OCI-LY1 (cell line): ENCODE measurements at regions not wholly inside any gene's neighbourhood (a gene's known extent, or its start where the extent isn't known, plus 50 kb on each side); places are given as distances from the start of the nearest gene placed in this dataset.

Experiments used
- H2AFZ ChIP-seq: fragments of 200-600 bp; sonication (generic), shearing (Covaris generic); 2 replicates; pipeline ENCODE4 v1.6.0; 2014; ENCODE audit warnings: antibody characterized with exemption, mild to moderate bottlenecking, low read length
- H3F3A ChIP-seq: fragments of 200-600 bp; sonication (generic), shearing (Covaris generic); 2 replicates; pipeline ENCODE4 v1.6.0; 2014; ENCODE audit warnings: mild to moderate bottlenecking, antibody characterized with exemption, low read length, moderate library complexity; ENCODE audit not compliant: insufficient read depth
- H3K27ac ChIP-seq: fragments of 200-600 bp; sonication (generic); 2 replicates; pipeline ENCODE4 v1.5.1; 2014; ENCODE audit warnings: low read length, mixed run types, mild to moderate bottlenecking, low read depth; ENCODE audit not compliant: poor library complexity, severe bottlenecking
- H3K27me3 ChIP-seq: fragments of 200-600 bp; sonication (generic); 2 replicates; pipeline ENCODE4 v1.6.0; 2014; ENCODE audit warnings: antibody characterized with exemption, mild to moderate bottlenecking, low read length, moderate library complexity; ENCODE audit not compliant: insufficient read depth
- H3K36me3 ChIP-seq: fragments of 200-600 bp; sonication (generic); 2 replicates; pipeline ENCODE4 v1.6.1; 2014; ENCODE audit warnings: mild to moderate bottlenecking, antibody characterized with exemption, low read length, moderate library complexity, mixed read lengths; ENCODE audit not compliant: insufficient read depth
- H3K4me1 ChIP-seq: fragments of 200-600 bp; sonication (generic); 2 replicates; pipeline ENCODE4 v1.5.1; 2014; ENCODE audit warnings: mild to moderate bottlenecking, low read length, moderate library complexity; ENCODE audit not compliant: insufficient read depth, severe bottlenecking
- H3K4me2 ChIP-seq: fragments of 200-600 bp; sonication (generic), shearing (Covaris generic); 2 replicates; pipeline ENCODE4 v1.6.1; 2014; ENCODE audit warnings: low read length
- H3K4me3 ChIP-seq: fragments of 200-600 bp; sonication (generic); 2 replicates; pipeline ENCODE4 v1.5.1; 2014; ENCODE audit warnings: low read length, low read depth, mild to moderate bottlenecking, mixed read lengths; ENCODE audit not compliant: poor library complexity, severe bottlenecking
- H3K79me2 ChIP-seq: fragments of 200-600 bp; shearing (Covaris generic); 2 replicates; pipeline ENCODE4 v1.6.1; 2016; ENCODE audit warnings: mixed run types, low read length, mixed read lengths; ENCODE audit not compliant: insufficient read depth
- H3K9ac ChIP-seq: fragments of 200-600 bp; sonication (generic), shearing (Covaris generic); 2 replicates; pipeline ENCODE4 v1.6.1; 2014; ENCODE audit warnings: mild to moderate bottlenecking, low read length, mixed read lengths
- H3K9me2 ChIP-seq: fragments of 200-600 bp; sonication (generic), shearing (Covaris generic); 2 replicates; pipeline ENCODE4 v1.6.1; 2014; ENCODE audit warnings: low read depth, mild to moderate bottlenecking, low read length, mixed read lengths
- H3K9me3 ChIP-seq: fragments of 200-600 bp; shearing (Covaris generic); 2 replicates; pipeline ENCODE4 v1.6.1; 2014; ENCODE audit warnings: low read length, mixed read lengths
- H4K20me1 ChIP-seq: fragments of 200-600 bp; sonication (generic), shearing (Covaris generic); 2 replicates; pipeline ENCODE4 v1.6.0; 2016; ENCODE audit warnings: mild to moderate bottlenecking, low read length; ENCODE audit not compliant: insufficient read depth
- CTCF ChIP-seq: fragments of 200-600 bp; sonication (generic), shearing (Covaris generic); IDR thresholded peaks from 2 replicates; pipeline ENCODE4 v1.5.1; 2017; ENCODE audit warnings: mild to moderate bottlenecking, antibody characterized with exemption, low read length, moderate library complexity, mixed read lengths
- EZH2 ChIP-seq: fragments of 200-600 bp; sonication (generic), shearing (Covaris generic); IDR thresholded peaks from 2 replicates; pipeline ENCODE4 v1.8.0; 2017; ENCODE audit warnings: borderline replicate concordance, mixed run types, mild to moderate bottlenecking, antibody characterized with exemption, low read length, moderate library complexity, mixed read lengths

- TF ChIP-seq CTCF, result no peak
- TF ChIP-seq EZH2, result no peak
- Histone ChIP-seq H3K36me3 (no peaks in the 10 kb centered on the region; the same call in 1 of the 2 replicates), H3K4me3 (no peak overlapping the region), H3K9me2 (no peaks in the 10 kb centered on the region), H4K20me1 (no peaks in the 10 kb centered on the region), H3K27me3 (no peaks in the 10 kb centered on the region), H3K27ac (no peak overlapping the region), H3K79me2 (no peaks in the 10 kb centered on the region), H3K4me2 (no peak overlapping the region), H3K9me3 (no peaks in the 10 kb centered on the region), H3F3A (no peaks in the 10 kb centered on the region), H3K4me1 (no peaks in the 10 kb centered on the region), H3K9ac (no peak overlapping the region), H2AFZ (no peak overlapping the region)
Measured at GRCh38 chr21:15526798-15527197, 203.0 kb upstream of the USP25 start.

- no peak overlapping the region for H3K4me2 ChIP-seq
Measured at GRCh38 chr21:15528346-15528745, 201.4 kb upstream of the USP25 start.

GRCh38 chr21:15531986-15532385 is 197.8 kb upstream of the USP25 start:
- Histone ChIP-seq H3K9me3 (no peaks in the 10 kb centered on the region), H3K79me2 (no peaks in the 10 kb centered on the region), H3K4me1 (no peaks in the 10 kb centered on the region), H3K4me2 (no peak overlapping the region), H3K36me3 (no peaks in the 10 kb centered on the region), H3K27ac (no peak overlapping the region), H2AFZ (no peak overlapping the region), H3K27me3 (no peaks in the 10 kb centered on the region), H4K20me1 (no peaks in the 10 kb centered on the region), H3K9me2 (no peaks in the 10 kb centered on the region), H3K9ac (no peak overlapping the region), H3F3A (no peaks in the 10 kb centered on the region), H3K4me3 (no peak overlapping the region)
- no peak for TF ChIP-seq CTCF

More at GRCh38 chr21:15528346-15528745, 201.4 kb upstream of the USP25 start:
- Histone ChIP-seq H3K9me2 (no peaks in the 10 kb centered on the region), H4K20me1 (no peaks in the 10 kb centered on the region), H3K36me3 (no peaks in the 10 kb centered on the region), H3K9me3 (no peaks in the 10 kb centered on the region), H3K9ac (no peak overlapping the region), H3K4me3 (no peak overlapping the region), H3K27ac (no peak overlapping the region), H3F3A (no peaks in the 10 kb centered on the region), H3K79me2 (no peaks in the 10 kb centered on the region), H3K27me3 (no peaks in the 10 kb centered on the region), H3K4me1 (no peaks in the 10 kb centered on the region), H2AFZ (no peak overlapping the region)
- no peak for TF ChIP-seq EZH2
- TF ChIP-seq CTCF, result no peak
